Panc1 (cell line): ENCODE measurements at regions not wholly inside any gene's neighbourhood (a gene's known extent, or its start where the extent isn't known, plus 50 kb on each side); places are given as distances from the start of the nearest gene placed in this dataset.

Experiments used
- CTCF ChIP-seq: fragments of 450-650 bp; IDR thresholded peaks from 2 replicates; pipeline ENCODE4 v1.5.1; 2017; ENCODE audit warnings: mild to moderate bottlenecking
- SIN3A ChIP-seq: IDR thresholded peaks from 2 replicates; pipeline ENCODE4 v1.6.1; 2012; ENCODE audit warnings: low read depth, mild to moderate bottlenecking, low read length, moderate library complexity, borderline replicate concordance; ENCODE audit not compliant: insufficient read depth

GRCh38 chr6:90401933-90402830 is 105.5 kb upstream of the BACH2 start:
- no peak for TF ChIP-seq CTCF
- no peak for TF ChIP-seq SIN3A
